Erythroblast (primary cell): ENCODE measurements at regions not wholly inside any gene's neighbourhood (a gene's known extent, or its start where the extent isn't known, plus 50 kb on each side); places are given as distances from the start of the nearest gene placed in this dataset.

Source experiments
- GATA1 ChIP-seq: IDR thresholded peaks from 2 replicates; pipeline ENCODE4 v1.6.1; 2011; ENCODE audit warnings: low read depth, mild to moderate bottlenecking, control low read depth, low read length, moderate library complexity
- POLR2A ChIP-seq: IDR thresholded peaks from 2 replicates; pipeline ENCODE4 v1.6.1; 2011; ENCODE audit warnings: mild to moderate bottlenecking, low read length

DNA sequence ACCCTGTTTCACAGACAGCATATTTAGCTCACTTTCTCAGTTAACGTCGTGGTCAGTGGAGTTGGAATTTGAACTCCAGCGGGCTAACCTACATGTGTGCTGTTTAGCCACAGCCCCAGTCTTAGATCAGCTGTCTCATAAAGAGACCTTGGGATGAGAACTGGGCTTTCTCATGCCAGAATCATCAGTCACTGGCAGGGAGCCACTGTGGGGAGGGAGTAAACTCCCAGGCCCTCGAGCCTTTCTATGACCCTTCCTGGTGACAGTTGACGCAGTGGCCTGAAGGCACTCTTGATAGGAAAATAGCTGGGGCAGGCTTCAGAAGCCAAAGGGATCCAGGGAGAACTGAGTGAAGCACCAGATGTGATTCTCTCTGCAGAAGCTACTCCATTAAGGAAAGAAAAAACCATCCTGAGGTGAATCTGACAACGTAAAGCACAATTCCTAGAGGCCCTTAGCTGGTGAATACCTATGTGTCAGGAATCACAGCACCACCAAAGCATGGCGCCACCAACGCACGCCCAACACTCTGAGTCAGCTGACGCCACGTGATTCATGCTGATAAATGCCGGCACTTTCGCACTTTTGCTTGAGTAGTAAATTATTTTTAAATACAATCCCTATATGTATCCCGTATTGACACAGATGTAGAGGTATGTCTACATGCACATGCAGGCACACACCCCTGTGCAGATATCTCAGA lies 279.6 kb upstream of the TMEM132C start:
- TF ChIP-seq POLR2A: no peak
- TF ChIP-seq GATA1: no peak
